Colonic mucosa (tissue), 4 donors: ENCODE measurements at regions not wholly inside any gene's neighbourhood (a gene's known extent, or its start where the extent isn't known, plus 50 kb on each side); places are given as distances from the start of the nearest gene placed in this dataset.

ENCODE experiments used
- DNase-seq: peaks from one replicate; pipeline ENCODE4 v3.0.0-alpha.2; 2020
- H3K27ac ChIP-seq: fragments of 200-600 bp; one replicate; pipeline ENCODE4 v1.8.0; 2021
- H3K27me3 ChIP-seq: fragments of 200-600 bp; one replicate; pipeline ENCODE4 v1.8.0; 2021
- H3K36me3 ChIP-seq: fragments of 200-600 bp; one replicate; pipeline ENCODE4 v1.8.0; 2021
- H3K4me1 ChIP-seq: fragments of 200-600 bp; one replicate; pipeline ENCODE4 v1.8.0; 2021; ENCODE audit warnings: mild to moderate bottlenecking
- H3K4me3 ChIP-seq: fragments of 200-600 bp; one replicate; pipeline ENCODE4 v1.8.0; 2021
- H3K9ac ChIP-seq, 2 donors: one replicate each; pipeline ENCODE4 v1.7.0; 2013; ENCODE audit warnings: control low read depth in 2 of 2, low read depth in 2 of 2, low read length in 2 of 2
- H3K9me3 ChIP-seq: fragments of 200-600 bp; one replicate; pipeline ENCODE4 v1.8.0; 2021
- CTCF ChIP-seq: fragments of 200-600 bp; IDR thresholded peaks from one replicate; pipeline ENCODE4 v1.8.0; 2022; ENCODE audit warnings: antibody characterized with exemption, mild to moderate bottlenecking
- intact Hi-C: fragments of 100-400 bp; cut with DNase I; formaldehyde crosslinking; loops from one replicate; pipeline ENCODE4 v1.14.1; 2022
- donor health status: healthy.
- donor health status: DM: no; HTN: no; CAD: no.
- donor health status: DM: no; HTN: no; CAD: no.

- TF ChIP-seq CTCF: no peak
- intact Hi-C loops: no loop called here
- no peak for DNase-seq
- H3K9ac ChIP-seq: no peak overlapping the region
- H3K27ac ChIP-seq: no peak overlapping the region
- no peaks in the 10 kb centered on the region for H3K4me1 ChIP-seq
- no peaks in the 10 kb centered on the region for H3K36me3 ChIP-seq
- H3K27me3 ChIP-seq: no peaks in the 10 kb centered on the region
- no peaks in the 10 kb centered on the region for H3K9me3 ChIP-seq
- no peak overlapping the region for H3K4me3 ChIP-seq
Measured at GRCh38 chr2:238742664-238743063, 105.2 kb upstream of the TWIST2 start.

- Histone ChIP-seq H3K9me3 (no peaks in the 10 kb centered on the region), H3K27me3 (no peaks in the 10 kb centered on the region), H3K9ac (no peak overlapping the region), H3K4me3 (no peak overlapping the region), H3K36me3 (no peaks in the 10 kb centered on the region), H3K4me1 (no peaks in the 10 kb centered on the region), H3K27ac (no peak overlapping the region)
- no peak for DNase-seq
- no peak for TF ChIP-seq CTCF
- intact Hi-C loops: no loop called here
Measured at GRCh38 chr2:238743243-238744065, 104.4 kb upstream of the TWIST2 start.

- Histone ChIP-seq H3K4me3 (no peak overlapping the region), H3K9ac (no peak overlapping the region), H3K9me3 (no peaks in the 10 kb centered on the region), H3K27ac (no peak overlapping the region), H3K4me1 (no peaks in the 10 kb centered on the region), H3K27me3 (no peaks in the 10 kb centered on the region), H3K36me3 (no peaks in the 10 kb centered on the region)
- intact Hi-C loops: no loop called here
- DNase-seq: no peak
- no peak for TF ChIP-seq CTCF
Measured at GRCh38 chr2:238744951-238745350, 102.9 kb upstream of the TWIST2 start.

DNA sequence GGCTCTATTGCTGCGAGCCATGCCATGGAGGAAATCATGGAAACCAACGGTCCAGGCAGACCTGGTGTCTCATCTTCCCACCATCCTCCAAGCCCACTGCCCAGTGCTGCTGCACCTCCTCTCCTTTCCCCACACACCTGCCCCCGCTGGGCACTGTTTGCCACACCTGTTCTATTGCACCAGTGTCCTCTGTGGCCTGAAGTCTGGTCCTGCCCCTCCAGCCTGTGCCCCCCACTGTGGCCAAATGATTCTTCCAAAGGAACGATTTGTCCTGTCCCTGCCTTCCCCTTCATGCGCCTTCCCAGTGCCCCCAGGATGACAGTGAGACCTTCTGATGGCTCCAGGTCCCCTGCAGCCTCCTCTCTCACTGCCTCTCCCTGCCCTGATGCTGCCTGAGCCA is 101.9 kb upstream of the TWIST2 start:
- Histone ChIP-seq H3K36me3 (no peaks in the 10 kb centered on the region), H3K27me3 (no peaks in the 10 kb centered on the region), H3K9ac (no peak overlapping the region), H3K4me3 (no peak overlapping the region), H3K4me1 (no peaks in the 10 kb centered on the region), H3K27ac (no peak overlapping the region), H3K9me3 (no peaks in the 10 kb centered on the region)
- no peak for TF ChIP-seq CTCF
- intact Hi-C loops: no loop called here
- DNase-seq: no peak

GRCh38 chr2:238747114-238747513 is 100.8 kb upstream of the TWIST2 start:
- H3K4me1 ChIP-seq: no peaks in the 10 kb centered on the region
- H3K27me3 ChIP-seq: no peaks in the 10 kb centered on the region
- H3K9me3 ChIP-seq: no peaks in the 10 kb centered on the region
- no peaks in the 10 kb centered on the region for H3K36me3 ChIP-seq
- intact Hi-C loops: no loop called here
- no peak for DNase-seq
- no peak overlapping the region for H3K9ac ChIP-seq
- no peak overlapping the region for H3K27ac ChIP-seq
- H3K4me3 ChIP-seq: no peak overlapping the region
- TF ChIP-seq CTCF: no peak
